ENCODE measurements at regions not wholly inside any gene's neighbourhood (a gene's known extent, or its start where the extent isn't known, plus 50 kb on each side); places are given as distances from the start of the nearest gene placed in this dataset.
"Not testable (repeated sequence)": the region's sequence is repeated elsewhere in the genome, so short reads cannot be mapped to it uniquely, and the experiment has no call there.

DNA sequence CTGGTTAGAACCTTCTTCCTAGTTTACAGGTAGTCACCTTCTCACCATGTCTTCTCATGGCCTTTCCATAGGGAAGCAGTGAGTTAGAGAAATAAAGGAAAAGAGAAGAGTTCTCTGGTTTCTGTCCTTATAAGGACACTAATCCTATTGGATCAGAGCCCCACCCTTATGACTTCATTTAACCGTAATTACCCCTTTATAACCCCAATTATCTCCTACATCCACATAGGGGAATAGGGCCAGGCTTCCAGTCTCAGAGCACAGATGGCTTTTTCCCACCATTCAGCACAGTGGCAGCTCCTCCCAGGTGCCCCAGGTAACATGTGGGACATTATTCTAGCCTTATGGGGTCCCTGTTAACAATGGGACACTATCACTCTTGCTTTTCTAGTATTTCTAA lies 602.9 kb downstream of the RPIA start:
- DNase-seq (ENCODE audit: low read depth, low spot score), result not testable (repeated sequence)

GRCh38 chr2:89296820-89297398 lies 605.4 kb downstream of the RPIA start:
- DNase-seq (ENCODE audit: low read depth, low spot score), result not testable (repeated sequence)

DNA sequence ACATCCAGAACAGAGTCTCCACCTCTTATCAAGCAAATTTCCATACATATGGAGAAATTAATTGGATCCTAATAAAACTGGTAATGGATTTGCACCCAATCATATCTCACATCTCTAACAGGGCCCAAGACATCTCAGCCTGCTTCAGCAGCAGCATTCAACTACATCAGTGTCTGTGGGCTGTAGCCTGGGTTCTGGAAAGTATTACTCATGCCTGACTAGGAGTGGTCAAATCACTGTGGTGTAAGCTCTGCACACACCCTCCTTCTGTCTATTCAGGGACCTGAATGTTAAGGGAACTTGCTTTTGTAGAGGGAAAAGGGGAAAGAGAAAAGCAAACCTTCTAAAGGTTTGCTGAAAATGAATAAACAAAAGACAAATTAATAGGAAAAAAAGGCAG lies 607.7 kb downstream of the RPIA start:
- DNase-seq (ENCODE audit: low read depth, low spot score), result not testable (repeated sequence)

DNA sequence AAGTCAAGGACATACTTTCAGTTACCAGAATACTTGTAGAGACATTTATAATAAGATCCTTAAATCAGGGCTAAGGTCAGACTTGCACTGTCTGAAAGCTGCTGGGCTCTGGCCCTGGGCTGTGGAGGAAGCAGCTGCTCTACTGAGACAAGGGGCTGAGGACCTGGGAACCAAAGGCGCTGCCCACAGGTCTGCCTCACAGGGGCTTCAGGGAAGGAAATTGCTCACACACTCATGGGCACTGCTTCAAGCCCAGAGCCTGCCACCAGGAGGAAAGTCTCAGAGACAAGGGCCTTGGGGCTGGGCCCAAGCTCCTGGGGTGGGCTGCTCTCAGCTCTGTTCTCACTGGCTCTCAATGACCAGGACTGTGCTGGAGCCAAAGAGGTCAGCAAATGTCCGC lies 614.1 kb downstream of the RPIA start:
- DNase-seq (ENCODE audit: low read depth, low spot score), result not testable (repeated sequence)

GRCh38 chr2:89306869-89307637 lies 615.6 kb downstream of the RPIA start:
- DNase-seq (ENCODE audit: low read depth, low spot score), result not testable (repeated sequence)

GRCh38 chr2:89318990-89319389 lies 627.5 kb downstream of the RPIA start:
- DNase-seq (ENCODE audit: low read depth, low spot score), result not testable (repeated sequence)

- not testable (repeated sequence) for DNase-seq (ENCODE audit: low read depth, low spot score)
These were observed 634.4 kb downstream of the RPIA start for GRCh38 chr2:89325894-89326293.

GRCh38 chr2:89326455-89326854 lies 635.0 kb downstream of the RPIA start:
- not testable (repeated sequence) for DNase-seq (ENCODE audit: low read depth, low spot score)

DNA sequence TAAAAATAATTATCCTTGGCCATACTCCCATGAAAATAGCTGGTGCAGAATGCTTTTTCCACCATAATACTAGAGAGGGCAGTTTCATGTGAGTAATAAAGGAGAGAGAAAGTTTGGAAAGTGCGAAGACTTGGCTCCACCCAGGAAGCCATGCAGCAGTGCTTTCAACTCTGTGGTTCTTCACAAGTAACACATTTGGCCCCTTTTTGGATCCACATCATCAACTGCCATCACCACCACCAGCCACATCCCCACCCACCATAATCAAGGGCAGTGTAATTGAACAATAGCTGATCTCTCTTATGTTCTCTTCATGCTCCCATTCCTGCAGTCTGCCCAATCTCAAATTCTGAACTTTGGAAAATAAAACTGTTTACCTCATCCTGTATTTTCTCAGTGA lies 637.3 kb downstream of the RPIA start:
- DNase-seq (ENCODE audit: low read depth, low spot score), result not testable (repeated sequence)
